H1 (cell line): ENCODE measurements at regions not wholly inside any gene's neighbourhood (a gene's known extent, or its start where the extent isn't known, plus 50 kb on each side); places are given as distances from the start of the nearest gene placed in this dataset.

Source experiments
- JUND ChIP-seq: IDR thresholded peaks from 2 replicates; pipeline ENCODE4 v1.6.1; 2011; ENCODE audit warnings: mild to moderate bottlenecking, improper control_type of control experiment, low read length
- RFX5 ChIP-seq: IDR thresholded peaks from 2 replicates; pipeline ENCODE4 v1.6.1; 2011; ENCODE audit warnings: low read depth, low read length, improper control_type of control experiment, borderline replicate concordance

DNA sequence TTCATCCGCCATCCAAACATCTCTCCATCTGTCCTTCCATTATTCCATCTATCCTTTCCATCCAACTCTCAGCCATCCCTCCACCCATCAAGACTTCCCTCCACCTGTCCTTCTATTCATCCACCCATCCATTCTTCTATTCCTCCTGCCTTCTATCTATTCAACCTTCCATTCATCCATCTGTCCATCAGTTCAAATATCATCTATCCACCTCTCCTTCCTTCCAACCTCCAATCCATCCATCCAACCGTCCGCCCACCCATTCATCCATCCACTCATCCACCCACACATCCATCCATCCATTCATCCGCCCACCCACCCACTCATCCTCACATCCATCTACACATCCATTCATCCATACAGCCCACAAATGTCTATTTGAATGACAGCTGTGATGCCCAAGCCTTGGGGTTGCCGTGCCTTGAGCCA lies 132.1 kb downstream of the CEBPB start (continued):
- TF ChIP-seq RFX5 = no peak
- no peak for TF ChIP-seq JUND
